ENCODE measurements at regions not wholly inside any gene's neighbourhood (a gene's known extent, or its start where the extent isn't known, plus 50 kb on each side); places are given as distances from the start of the nearest gene placed in this dataset.

DNA sequence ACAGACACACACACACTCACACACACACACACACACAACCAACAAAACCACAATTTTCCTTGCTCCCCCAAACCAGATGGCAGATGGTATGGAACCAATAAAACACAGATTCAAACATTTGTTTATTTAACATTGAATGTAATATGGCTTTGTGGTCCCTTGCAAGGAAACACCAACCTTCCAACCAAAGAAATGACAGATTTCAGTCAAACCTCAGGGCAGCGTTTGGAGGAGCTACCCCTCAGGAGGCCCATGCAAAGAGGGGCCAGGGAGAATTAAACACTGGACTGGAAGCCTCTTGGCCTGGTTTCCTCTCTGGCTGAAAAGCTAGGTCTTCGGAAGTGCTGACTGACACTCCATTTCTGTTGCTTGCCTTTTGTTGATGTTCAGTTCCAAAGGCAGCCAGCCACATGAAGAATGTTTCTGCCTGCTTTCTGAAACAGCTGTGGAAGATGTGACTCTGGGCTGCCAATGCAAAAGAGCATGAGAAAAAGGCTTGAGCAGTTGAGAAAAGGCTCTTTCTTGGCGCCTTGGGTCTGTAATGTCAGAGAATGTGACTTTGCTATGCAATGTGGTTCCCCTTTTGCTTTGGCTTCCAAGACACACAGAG lies 296.1 kb downstream of the RPLP1 start:
- TF ChIP-seq, protein P1, sequence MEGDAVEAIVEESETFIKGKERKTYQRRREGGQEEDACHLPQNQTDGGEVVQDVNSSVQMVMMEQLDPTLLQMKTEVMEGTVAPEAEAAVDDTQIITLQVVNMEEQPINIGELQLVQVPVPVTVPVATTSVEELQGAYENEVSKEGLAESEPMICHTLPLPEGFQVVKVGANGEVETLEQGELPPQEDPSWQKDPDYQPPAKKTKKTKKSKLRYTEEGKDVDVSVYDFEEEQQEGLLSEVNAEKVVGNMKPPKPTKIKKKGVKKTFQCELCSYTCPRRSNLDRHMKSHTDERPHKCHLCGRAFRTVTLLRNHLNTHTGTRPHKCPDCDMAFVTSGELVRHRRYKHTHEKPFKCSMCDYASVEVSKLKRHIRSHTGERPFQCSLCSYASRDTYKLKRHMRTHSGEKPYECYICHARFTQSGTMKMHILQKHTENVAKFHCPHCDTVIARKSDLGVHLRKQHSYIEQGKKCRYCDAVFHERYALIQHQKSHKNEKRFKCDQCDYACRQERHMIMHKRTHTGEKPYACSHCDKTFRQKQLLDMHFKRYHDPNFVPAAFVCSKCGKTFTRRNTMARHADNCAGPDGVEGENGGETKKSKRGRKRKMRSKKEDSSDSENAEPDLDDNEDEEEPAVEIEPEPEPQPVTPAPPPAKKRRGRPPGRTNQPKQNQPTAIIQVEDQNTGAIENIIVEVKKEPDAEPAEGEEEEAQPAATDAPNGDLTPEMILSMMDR (optimal IDR thresholded peaks at IDR 0.05 in 1 of 3, IDR thresholded peaks at IDR 0.05 in 1 of 3, conservative IDR thresholded peaks at IDR 0.05 in 1 of 3; ENCODE audit: extremely low read depth in 1 of 3, insufficient read depth in 2 of 3, low read length in 3 of 3), result no peak
- no peak for TF ChIP-seq EZH2 (IDR thresholded peaks at IDR 0.05; ENCODE audit: low read length)

All from keratinocyte (primary cell).